GM13976 (cell line): ENCODE measurements at regions not wholly inside any gene's neighbourhood (a gene's known extent, or its start where the extent isn't known, plus 50 kb on each side); places are given as distances from the start of the nearest gene placed in this dataset.
"Not testable (repeated sequence)": the region's sequence is repeated elsewhere in the genome, so short reads cannot be mapped to it uniquely, and the experiment has no call there.

Source experiments
- DNase-seq: peaks from one replicate; pipeline ENCODE4 v3.0.0; 2012; ENCODE audit warnings: low spot score
- CTCF ChIP-seq: IDR thresholded peaks from 2 replicates; pipeline ENCODE4 v1.5.1; 2012; ENCODE audit warnings: borderline replicate concordance, mild to moderate bottlenecking; ENCODE audit not compliant: insufficient read depth; ENCODE audit errors: extremely low read depth, missing control alignments, control extremely low read depth
- in situ Hi-C: fragments of 300-500 bp; cut with MboI; formaldehyde crosslinking; loops from one replicate; pipeline ENCODE4 v1.12.0; 2022; ENCODE audit warnings: low sequenced_read_pairs, mixed read lengths, inconsistent platforms; ENCODE audit not compliant: unreplicated experiment

DNA sequence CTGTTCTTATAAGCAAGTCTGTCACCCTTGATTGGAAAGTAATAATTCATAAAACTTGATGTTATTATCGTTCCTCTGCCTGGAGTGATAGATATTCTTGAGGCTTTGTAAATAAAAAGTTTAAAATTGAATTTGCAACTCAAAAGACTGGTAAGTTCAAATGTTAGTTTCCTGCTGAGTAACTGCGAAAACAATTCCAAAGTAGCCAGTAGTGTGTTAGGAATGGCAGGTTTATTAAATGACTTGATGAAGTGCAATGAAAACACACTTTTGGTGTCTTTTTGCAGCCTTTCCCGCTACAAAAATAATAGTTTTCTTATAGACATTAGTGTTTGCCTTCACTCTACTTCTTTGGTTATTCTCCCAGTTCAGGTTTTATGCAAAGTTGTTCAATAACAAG lies 299.3 kb downstream of the DLEU7 start:
- in situ Hi-C loops: no loop called here
- DNase-seq: no peak

GRCh38 chr13:50547175-50547574 lies 296.3 kb downstream of the DLEU7 start:
- in situ Hi-C loops, DNase-seq: not testable (repeated sequence)

More for the DNA sequence above, 299.3 kb downstream of the DLEU7 start:
- TF ChIP-seq CTCF: no peak

GRCh38 chr13:50548586-50548985 lies 294.9 kb downstream of the DLEU7 start:
- in situ Hi-C loops: no loop called here
- DNase-seq: no peak

GRCh38 chr13:50549221-50549942 lies 294.1 kb downstream of the DLEU7 start:
- no peak for TF ChIP-seq CTCF
- in situ Hi-C loops: no loop called here
- no peak for DNase-seq

More at GRCh38 chr13:50548586-50548985, 294.9 kb downstream of the DLEU7 start:
- TF ChIP-seq CTCF: no peak

GRCh38 chr13:50550151-50550550 lies 293.3 kb downstream of the DLEU7 start:
- no peak for TF ChIP-seq CTCF
- DNase-seq: no peak
- in situ Hi-C loops: no loop called here

GRCh38 chr13:50552424-50552966 lies 291.0 kb downstream of the DLEU7 start:
- in situ Hi-C loops: no loop called here
- DNase-seq: no peak

GRCh38 chr13:50561739-50562138 lies 281.8 kb downstream of the DLEU7 start:
- DNase-seq: no peak
- TF ChIP-seq CTCF: no peak
- in situ Hi-C loops: no loop called here

More at GRCh38 chr13:50552424-50552966, 291.0 kb downstream of the DLEU7 start:
- TF ChIP-seq CTCF: no peak
